MM.1S (cell line): ENCODE measurements at regions not wholly inside any gene's neighbourhood (a gene's known extent, or its start where the extent isn't known, plus 50 kb on each side); places are given as distances from the start of the nearest gene placed in this dataset.

Experiments used
- DNase-seq: peaks from one replicate; pipeline ENCODE4 v3.0.0-alpha.2; 2015
- H2AFZ ChIP-seq: fragments of 300-600 bp; sonication (generic); 2 replicates; pipeline ENCODE4 v1.6.0; 2016; ENCODE audit warnings: antibody characterized with exemption, low read length
- H3F3A ChIP-seq: fragments of 300-600 bp; sonication (generic); 2 replicates; pipeline ENCODE4 v1.6.1; 2016; ENCODE audit warnings: mild to moderate bottlenecking, antibody characterized with exemption, low read length, moderate library complexity, mixed read lengths; ENCODE audit not compliant: insufficient read depth
- H3K27ac ChIP-seq: fragments of 300-600 bp; sonication (generic); 2 replicates; pipeline ENCODE4 v1.5.1; 2016; ENCODE audit warnings: mild to moderate bottlenecking, low read length
- H3K27me3 ChIP-seq: fragments of 300-600 bp; sonication (generic); replicated peaks from 2 replicates; pipeline ENCODE4 v1.6.0; 2016; ENCODE audit warnings: low read length; ENCODE audit not compliant: insufficient read depth
- H3K36me3 ChIP-seq: fragments of 300-600 bp; sonication (generic); replicated peaks from 2 replicates; pipeline ENCODE4 v1.6.1; 2016; ENCODE audit warnings: mild to moderate bottlenecking, low read length, mixed read lengths; ENCODE audit not compliant: insufficient read depth
- H3K4me1 ChIP-seq: fragments of 300-600 bp; sonication (generic); 2 replicates; pipeline ENCODE4 v1.6.1; 2016; ENCODE audit warnings: low read length, mixed read lengths
- H3K4me2 ChIP-seq: fragments of 300-600 bp; sonication (generic); 2 replicates; pipeline ENCODE4 v1.6.0; 2016; ENCODE audit warnings: low read depth, low read length
- H3K4me3 ChIP-seq: fragments of 300-600 bp; sonication (generic); 2 replicates; pipeline ENCODE4 v1.5.1; 2016; ENCODE audit warnings: low read length, mixed read lengths
- H3K79me2 ChIP-seq: fragments of 300-600 bp; sonication (generic); 2 replicates; pipeline ENCODE4 v1.6.1; 2016; ENCODE audit warnings: mixed run types, low read length, mixed read lengths
- H3K9ac ChIP-seq: fragments of 300-600 bp; sonication (generic); 2 replicates; pipeline ENCODE4 v1.6.1; 2016; ENCODE audit warnings: low read length, mixed read lengths
- H3K9me2 ChIP-seq: fragments of 300-600 bp; sonication (generic); replicated peaks from 2 replicates; pipeline ENCODE4 v1.6.1; 2016; ENCODE audit warnings: mild to moderate bottlenecking, low read length, mixed read lengths; ENCODE audit not compliant: insufficient read depth
- H3K9me3 ChIP-seq: fragments of 300-600 bp; sonication (generic); replicated peaks from 2 replicates; pipeline ENCODE4 v1.6.1; 2016; ENCODE audit warnings: mild to moderate bottlenecking, low read length, mixed read lengths; ENCODE audit not compliant: insufficient read depth
- H4K20me1 ChIP-seq: fragments of 300-600 bp; sonication (generic); 2 replicates; pipeline ENCODE4 v1.6.1; 2016; ENCODE audit warnings: mild to moderate bottlenecking, low read length, moderate library complexity, mixed read lengths; ENCODE audit not compliant: insufficient read depth
- EZH2 ChIP-seq: fragments of 300-600 bp; sonication (generic); optimal IDR thresholded peaks from 2 replicates; pipeline ENCODE3; 2017; ENCODE audit warnings: low read depth, mild to moderate bottlenecking, antibody characterized with exemption, low read length, mixed read lengths
- EZH2phosphoT487 ChIP-seq: fragments of 300-600 bp; sonication (generic); IDR thresholded peaks from 2 replicates; pipeline ENCODE4 v1.6.1; 2018; ENCODE audit warnings: antibody characterized with exemption, low read length
- TF ChIP-seq, protein P1 (sequence below): fragments of 300-600 bp; sonication (generic); IDR thresholded peaks from 2 replicates; pipeline ENCODE4 v1.5.1; 2016; ENCODE audit warnings: antibody characterized with exemption, low read length, mixed read lengths

DNA sequence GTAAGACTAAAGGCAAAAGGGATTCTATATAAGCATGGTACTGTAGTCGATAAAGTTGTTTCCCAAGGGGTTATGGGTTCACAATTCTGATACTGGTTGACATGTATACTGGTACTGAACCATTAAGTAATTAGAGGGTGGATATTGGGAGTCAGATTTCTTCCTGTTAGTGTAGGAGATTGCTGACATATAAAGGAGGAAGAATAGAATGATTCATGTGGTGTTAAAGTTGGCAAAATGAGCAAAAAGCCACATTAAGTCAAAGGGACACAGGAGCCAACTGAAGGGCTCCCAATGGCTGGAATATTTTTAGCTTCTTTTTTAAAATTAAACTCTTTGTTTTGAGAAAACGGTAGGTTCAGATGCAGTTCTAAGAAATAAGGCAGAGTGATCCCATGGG lies 126.3 kb upstream of the PRNP start:
- H3K27me3 ChIP-seq = no peaks in the 10 kb centered on the region
- H3K9me3 ChIP-seq = no peaks in the 10 kb centered on the region
- H3K27ac ChIP-seq = no peak overlapping the region
- H3K4me3 ChIP-seq = no peak overlapping the region
- no peak overlapping the region for H3K4me2 ChIP-seq
- H3K36me3 ChIP-seq = no peaks in the 10 kb centered on the region
- no peaks in the 10 kb centered on the region for H3K9me2 ChIP-seq
- H3K79me2 ChIP-seq = no peaks in the 10 kb centered on the region
- TF ChIP-seq, protein P1, sequence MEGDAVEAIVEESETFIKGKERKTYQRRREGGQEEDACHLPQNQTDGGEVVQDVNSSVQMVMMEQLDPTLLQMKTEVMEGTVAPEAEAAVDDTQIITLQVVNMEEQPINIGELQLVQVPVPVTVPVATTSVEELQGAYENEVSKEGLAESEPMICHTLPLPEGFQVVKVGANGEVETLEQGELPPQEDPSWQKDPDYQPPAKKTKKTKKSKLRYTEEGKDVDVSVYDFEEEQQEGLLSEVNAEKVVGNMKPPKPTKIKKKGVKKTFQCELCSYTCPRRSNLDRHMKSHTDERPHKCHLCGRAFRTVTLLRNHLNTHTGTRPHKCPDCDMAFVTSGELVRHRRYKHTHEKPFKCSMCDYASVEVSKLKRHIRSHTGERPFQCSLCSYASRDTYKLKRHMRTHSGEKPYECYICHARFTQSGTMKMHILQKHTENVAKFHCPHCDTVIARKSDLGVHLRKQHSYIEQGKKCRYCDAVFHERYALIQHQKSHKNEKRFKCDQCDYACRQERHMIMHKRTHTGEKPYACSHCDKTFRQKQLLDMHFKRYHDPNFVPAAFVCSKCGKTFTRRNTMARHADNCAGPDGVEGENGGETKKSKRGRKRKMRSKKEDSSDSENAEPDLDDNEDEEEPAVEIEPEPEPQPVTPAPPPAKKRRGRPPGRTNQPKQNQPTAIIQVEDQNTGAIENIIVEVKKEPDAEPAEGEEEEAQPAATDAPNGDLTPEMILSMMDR = no peak
- TF ChIP-seq EZH2phosphoT487 (no peak), EZH2 (no peak)
- no peak overlapping the region for H2AFZ ChIP-seq
- no peaks in the 10 kb centered on the region for H3F3A ChIP-seq
- H3K4me1 ChIP-seq = no peaks in the 10 kb centered on the region
- no peaks in the 10 kb centered on the region for H4K20me1 ChIP-seq
- DNase-seq = no peak
- no peak overlapping the region for H3K9ac ChIP-seq

DNA sequence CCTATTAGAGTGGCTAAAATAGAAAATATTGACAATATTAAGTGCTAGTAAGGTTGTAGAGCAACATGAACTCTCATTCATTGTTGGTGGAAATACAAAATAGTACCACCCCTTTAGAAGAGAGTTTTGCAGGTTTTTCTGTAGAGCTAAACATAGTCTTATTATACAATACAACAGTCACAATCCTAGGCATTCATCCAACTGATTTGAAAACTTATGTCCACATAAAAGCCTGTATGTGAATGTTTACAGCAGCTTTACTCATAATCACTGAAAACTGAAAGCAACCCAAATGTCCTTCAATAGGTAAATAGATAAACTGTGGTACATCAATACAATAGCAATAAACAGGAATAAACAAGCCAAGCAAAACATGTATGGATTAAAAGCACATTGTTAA lies 127.2 kb upstream of the PRNP start:
- no peaks in the 10 kb centered on the region for H3K9me3 ChIP-seq
- no peak overlapping the region for H2AFZ ChIP-seq
- no peak overlapping the region for H3K4me2 ChIP-seq
- H3K27me3 ChIP-seq = no peaks in the 10 kb centered on the region
- H4K20me1 ChIP-seq = no peaks in the 10 kb centered on the region
- H3K36me3 ChIP-seq = no peaks in the 10 kb centered on the region
- no peak overlapping the region for H3K4me3 ChIP-seq
- TF ChIP-seq EZH2 = no peak
- no peak for TF ChIP-seq EZH2phosphoT487
- TF ChIP-seq, protein P1 = no peak
- H3K9me2 ChIP-seq = no peaks in the 10 kb centered on the region
- DNase-seq = no peak
- H3F3A ChIP-seq = no peaks in the 10 kb centered on the region
- H3K27ac ChIP-seq = no peak overlapping the region
- no peaks in the 10 kb centered on the region for H3K4me1 ChIP-seq
- no peak overlapping the region for H3K9ac ChIP-seq
- H3K79me2 ChIP-seq = no peaks in the 10 kb centered on the region

DNA sequence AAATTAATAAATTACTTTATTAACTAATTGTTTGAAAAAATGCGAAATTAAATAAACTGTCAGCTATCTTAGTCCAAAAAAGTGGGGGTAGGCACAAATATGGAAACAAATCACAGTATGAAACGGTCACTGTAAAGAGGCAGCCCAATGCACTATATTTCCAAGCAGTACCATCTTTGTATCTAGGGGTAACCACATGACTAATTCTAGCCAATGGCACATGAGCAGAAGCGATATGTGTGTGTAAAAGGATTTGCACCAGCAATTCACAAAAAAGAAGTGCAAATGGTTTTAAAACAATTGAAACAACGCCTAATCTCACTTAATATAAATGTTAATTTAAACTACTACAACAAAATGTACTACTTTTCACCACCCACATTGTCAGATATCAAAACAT lies 129.5 kb upstream of the PRNP start:
- Histone ChIP-seq H3K27ac (no peak overlapping the region), H3K9me2 (no peaks in the 10 kb centered on the region), H4K20me1 (no peaks in the 10 kb centered on the region), H3K27me3 (no peaks in the 10 kb centered on the region), H3K36me3 (no peaks in the 10 kb centered on the region), H3K4me3 (no peak overlapping the region), H3K9ac (no peak overlapping the region), H3K4me1 (no peaks in the 10 kb centered on the region), H3K9me3 (no peaks in the 10 kb centered on the region), H3K4me2 (no peak overlapping the region), H2AFZ (no peak overlapping the region), H3F3A (no peaks in the 10 kb centered on the region), H3K79me2 (no peaks in the 10 kb centered on the region)
- no peak for DNase-seq
- TF ChIP-seq EZH2 = no peak

DNA sequence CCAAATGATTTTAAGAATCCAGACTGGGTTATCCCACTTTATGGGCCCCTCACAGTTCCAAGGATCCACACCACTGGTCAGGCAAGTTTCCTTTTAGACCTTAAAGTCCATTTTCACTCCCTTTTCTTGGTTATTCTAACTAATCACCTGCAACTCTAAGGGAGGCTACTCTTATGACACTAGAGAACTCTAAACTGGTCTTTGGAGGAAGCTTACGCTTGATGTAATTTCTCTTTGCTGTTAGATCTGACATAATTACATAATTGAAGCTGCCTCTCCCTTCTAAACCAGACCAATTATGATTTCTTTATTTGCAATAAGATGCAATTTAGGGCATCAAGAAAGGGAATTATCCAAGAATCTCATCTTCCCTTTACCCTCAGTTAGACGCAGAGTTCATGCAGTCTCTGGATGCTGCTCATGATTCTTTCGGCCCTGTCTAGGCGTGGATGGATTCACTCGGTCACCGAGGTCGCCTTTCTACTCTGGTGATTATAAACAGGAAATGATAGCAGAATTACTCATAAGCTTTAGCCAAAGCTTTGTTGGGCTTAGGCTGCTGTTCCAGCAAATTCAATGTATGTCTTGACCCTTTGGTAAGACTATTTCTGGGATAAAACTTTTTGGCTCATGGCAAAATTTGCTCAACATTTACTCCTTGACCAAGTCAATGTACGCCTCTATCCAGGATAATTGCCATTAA lies 130.9 kb upstream of the PRNP start:
- H3F3A ChIP-seq = no peaks in the 10 kb centered on the region
- H3K9me3 ChIP-seq = no peaks in the 10 kb centered on the region
- no peaks in the 10 kb centered on the region for H3K27me3 ChIP-seq
- no peak overlapping the region for H3K4me3 ChIP-seq
- no peak overlapping the region for H2AFZ ChIP-seq
- TF ChIP-seq EZH2 = no peak
- no peak for TF ChIP-seq EZH2phosphoT487
- TF ChIP-seq, protein P1 = no peak
- no peaks in the 10 kb centered on the region for H3K36me3 ChIP-seq
- no peak for DNase-seq
- no peak overlapping the region for H3K9ac ChIP-seq
- H3K79me2 ChIP-seq = no peaks in the 10 kb centered on the region
- no peaks in the 10 kb centered on the region for H3K4me1 ChIP-seq
- no peak overlapping the region for H3K4me2 ChIP-seq
- H3K9me2 ChIP-seq = no peaks in the 10 kb centered on the region
- no peaks in the 10 kb centered on the region for H4K20me1 ChIP-seq
- H3K27ac ChIP-seq = no peak overlapping the region
